Activated CD8-positive, alpha-beta memory T cell treated with anti-CD3 and anti-CD28 coated beads for 36 hours (primary cell): ENCODE measurements at regions not wholly inside any gene's neighbourhood (a gene's known extent, or its start where the extent isn't known, plus 50 kb on each side); places are given as distances from the start of the nearest gene placed in this dataset.
"Not testable (repeated sequence)": the region's sequence is repeated elsewhere in the genome, so short reads cannot be mapped to it uniquely, and the experiment has no call there.

Source experiments
- CTCF ChIA-PET: fragments of 350-600 bp; sonication (Branson Sonifier 250); formaldehyde crosslinking; loops from one replicate; lab custom pipeline; 2021; ENCODE audit warnings: antibody characterized with exemption; lab: Charles Lee
- POLR2A ChIA-PET: fragments of 350-600 bp; sonication (Branson Sonifier 250); formaldehyde crosslinking; loops from one replicate; lab custom pipeline; 2021; ENCODE audit warnings: antibody characterized with exemption; lab: Charles Lee

DNA sequence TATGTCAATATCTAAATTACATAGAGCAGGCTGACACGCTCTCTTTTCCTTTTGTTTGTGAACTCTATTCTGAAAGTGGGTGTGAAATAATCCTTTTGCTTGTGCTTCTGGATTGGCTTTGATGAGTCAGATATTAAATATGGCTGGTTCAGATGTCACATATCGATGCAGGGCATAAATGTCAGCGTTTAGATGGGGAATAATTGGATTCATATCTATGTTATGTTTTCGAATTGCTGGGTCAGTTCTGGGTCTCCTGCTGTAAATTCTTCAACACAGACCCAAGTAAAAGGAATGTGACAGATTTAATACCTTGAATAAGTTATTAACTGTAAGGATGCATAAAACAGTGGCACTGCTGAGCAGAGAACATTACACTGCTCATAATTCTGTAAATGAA is 118.7 kb upstream of the SNX2 start:
- POLR2A ChIA-PET = no interaction called here
- CTCF ChIA-PET = no interaction called here

DNA sequence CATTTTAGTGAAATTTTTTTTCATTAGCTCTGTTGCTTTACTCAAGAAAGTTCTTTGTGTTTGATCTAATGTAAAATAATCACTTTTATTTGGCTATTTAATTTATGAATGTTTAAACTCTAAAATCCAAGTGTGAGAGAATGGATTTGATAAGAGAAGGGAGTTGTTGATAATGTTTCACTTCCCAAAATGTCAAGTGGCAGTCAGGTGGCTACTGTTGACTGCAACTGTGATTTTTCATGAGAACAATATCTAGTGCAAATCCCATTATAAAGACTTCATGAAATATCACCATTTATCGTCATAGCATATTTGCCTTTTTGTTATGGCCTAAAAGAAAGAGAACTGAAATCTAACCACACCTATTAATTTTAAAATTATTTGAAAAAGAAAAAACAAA is 118.3 kb upstream of the SNX2 start:
- ChIA-PET POLR2A (no interaction called here), CTCF (no interaction called here)

DNA sequence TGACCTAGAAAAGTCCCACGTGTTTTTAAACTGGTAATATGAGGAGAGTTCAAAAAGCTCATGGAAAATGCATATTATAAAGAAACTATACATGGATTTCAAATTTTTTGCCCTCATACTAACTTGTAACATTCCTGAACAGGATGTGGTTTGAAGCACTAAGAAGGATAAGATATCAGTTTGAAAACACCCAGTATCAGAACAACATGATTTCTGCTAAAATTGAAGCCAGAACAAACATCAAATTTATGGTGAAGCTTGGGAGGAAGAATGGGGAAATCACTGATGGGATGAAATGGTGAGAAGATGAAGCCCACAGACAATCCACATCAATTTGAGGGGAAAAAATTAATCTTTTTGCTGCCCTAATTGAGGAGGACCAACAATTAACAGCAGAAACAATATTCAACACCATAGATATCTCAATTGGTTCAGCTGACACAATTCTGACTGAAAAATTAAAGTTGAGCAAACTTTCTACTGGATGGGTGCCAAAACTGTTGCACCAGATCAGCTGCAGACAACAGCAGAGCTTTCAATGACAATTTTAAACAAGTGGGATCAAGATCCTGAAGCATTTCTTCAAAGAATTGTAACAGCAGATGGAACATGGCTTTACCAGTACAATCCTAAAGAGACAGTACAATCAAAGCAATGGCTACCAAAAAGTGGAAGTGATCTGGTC is 113.2 kb upstream of the SNX2 start:
- ChIA-PET CTCF (no interaction called here), POLR2A (no interaction called here)

DNA sequence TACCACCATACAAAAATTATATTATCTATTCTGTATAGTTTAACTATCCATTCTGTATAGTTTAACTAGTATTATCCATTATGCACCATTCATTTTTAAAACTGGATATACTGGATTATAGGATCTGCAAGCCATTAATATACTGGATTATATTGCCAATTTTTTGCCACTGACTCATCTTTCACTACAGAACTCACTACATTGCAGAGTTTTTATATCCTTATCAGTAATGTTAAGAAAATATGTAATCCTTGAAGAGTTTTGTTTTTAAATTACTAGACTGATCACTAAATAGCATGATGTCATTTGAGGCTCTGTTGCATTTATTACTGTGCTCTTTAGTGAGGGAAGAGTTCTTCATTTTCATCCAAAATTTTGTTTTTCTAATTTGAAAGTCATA is 109.8 kb upstream of the SNX2 start:
- ChIA-PET POLR2A (no interaction called here), CTCF (no interaction called here)

DNA sequence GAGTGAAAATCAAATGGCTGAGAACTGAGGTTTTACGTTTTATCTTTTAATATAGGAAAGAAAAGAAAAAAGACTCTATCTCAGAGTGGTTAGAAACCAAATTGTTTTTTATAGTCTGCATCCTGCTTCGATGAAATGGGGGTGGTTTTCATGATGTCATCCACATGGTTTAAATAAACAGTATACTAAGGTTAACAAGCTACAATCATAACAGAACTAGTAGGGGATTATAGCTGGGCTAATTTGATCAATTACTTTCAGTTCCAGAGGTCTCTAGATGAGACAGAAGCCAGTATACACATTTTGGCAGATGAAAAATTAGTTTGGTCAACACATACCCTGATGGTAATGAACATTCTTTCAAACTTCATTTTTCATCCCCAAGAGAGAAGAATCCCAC is 106.3 kb upstream of the SNX2 start:
- ChIA-PET CTCF (no interaction called here), POLR2A (no interaction called here)

DNA sequence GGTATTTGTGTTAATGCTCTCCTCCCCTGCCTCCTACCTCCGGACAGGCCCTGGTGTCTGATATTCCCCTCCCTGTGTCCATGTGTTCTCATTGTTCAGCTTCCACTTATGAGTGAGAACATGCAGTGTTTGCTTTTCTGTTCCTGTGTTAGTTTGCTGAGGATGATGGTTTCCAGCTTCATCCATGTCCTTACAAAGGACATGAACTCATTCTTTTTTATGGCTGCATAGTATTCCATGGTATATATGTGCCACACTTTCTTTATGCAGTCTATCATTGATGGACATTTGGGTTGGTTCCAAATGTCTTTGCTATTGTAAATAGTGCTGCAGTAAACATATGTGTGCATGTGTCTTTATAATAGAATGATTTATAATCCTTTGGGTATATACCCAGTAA is 105.2 kb upstream of the SNX2 start:
- POLR2A ChIA-PET, CTCF ChIA-PET: not testable (repeated sequence)

DNA sequence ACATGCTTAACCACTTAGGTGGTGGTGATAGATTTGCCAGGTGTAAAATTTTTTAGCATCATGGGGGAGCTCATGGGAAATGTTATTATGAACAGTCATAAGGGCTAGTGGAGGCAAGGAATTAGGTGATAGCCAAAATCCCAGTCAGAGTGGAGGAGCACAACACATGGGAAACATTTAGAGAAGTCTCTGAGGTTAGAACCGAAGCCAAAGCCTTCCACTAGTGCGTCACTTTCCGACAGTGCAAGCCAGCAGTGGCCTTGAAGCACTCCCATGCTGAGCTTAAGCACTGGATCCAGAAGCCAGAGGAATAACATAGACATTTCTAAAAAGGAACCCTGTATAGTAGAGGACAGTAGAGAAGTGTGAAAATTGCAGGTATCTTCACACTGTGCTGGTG is 101.5 kb upstream of the SNX2 start:
- CTCF ChIA-PET = no interaction called here
- POLR2A ChIA-PET = no interaction called here

- ChIA-PET CTCF (no interaction called here), POLR2A (no interaction called here)
Measured at GRCh38 chr5:122674385-122674784, 100.5 kb upstream of the SNX2 start.

DNA sequence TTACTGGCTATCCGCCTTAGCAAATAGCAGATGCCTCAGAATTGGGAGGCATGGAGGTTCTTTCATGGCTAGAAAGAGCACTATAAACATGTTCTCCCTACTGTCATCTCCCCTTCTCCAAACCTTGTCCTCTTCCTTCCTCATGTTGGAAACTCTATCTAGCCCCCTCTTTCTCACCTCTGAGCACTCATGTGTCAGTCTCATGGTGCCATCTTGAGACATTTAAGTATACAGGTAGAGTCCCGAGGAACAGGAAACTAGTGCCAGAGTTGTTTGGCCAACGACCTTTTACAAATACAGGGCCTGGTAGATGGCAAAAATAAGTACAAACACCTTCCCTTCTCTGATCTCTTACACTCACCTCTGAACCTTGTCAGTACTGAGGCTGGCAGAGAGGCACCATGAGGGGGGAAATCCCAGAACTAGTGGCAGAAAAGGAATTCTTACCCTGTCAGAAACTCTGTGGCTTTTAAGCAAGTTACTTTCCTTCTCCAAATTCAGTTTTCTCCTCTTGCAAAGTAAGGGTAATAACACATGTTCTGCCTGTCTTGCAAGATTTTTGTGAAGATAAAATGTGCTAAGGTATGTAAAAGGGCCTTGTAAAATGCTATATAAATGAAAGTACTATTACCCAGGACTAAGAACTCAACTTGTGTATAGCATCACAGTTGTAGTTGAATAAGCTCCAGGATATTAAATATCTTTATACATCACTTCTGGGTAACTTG is 94.1 kb upstream of the SNX2 start:
- POLR2A ChIA-PET = no interaction called here
- CTCF ChIA-PET = interaction anchor here (0.7 kb wide), 1 partner anchor 386 kb away, joined by 3 read pairs; no protein-coding TSS in a partner anchor

DNA sequence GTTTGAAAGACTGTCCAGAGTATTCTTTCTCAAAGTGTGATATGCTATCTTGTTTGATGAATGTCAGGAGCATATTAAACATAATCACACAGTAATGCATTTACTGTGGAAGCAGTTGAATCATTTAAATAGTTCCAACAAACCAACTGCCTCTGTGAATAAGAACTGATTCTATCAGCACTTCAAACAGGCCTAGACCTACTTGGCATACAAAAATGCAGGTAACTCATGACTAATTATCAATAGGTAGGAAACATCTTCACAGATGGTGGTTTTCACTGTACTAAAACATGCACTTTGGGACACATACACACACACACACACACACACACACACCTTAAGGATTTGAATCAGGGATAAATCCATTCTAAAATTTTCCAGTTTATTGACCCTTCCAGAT is 91.2 kb upstream of the SNX2 start:
- CTCF ChIA-PET = no interaction called here
- POLR2A ChIA-PET = no interaction called here

DNA sequence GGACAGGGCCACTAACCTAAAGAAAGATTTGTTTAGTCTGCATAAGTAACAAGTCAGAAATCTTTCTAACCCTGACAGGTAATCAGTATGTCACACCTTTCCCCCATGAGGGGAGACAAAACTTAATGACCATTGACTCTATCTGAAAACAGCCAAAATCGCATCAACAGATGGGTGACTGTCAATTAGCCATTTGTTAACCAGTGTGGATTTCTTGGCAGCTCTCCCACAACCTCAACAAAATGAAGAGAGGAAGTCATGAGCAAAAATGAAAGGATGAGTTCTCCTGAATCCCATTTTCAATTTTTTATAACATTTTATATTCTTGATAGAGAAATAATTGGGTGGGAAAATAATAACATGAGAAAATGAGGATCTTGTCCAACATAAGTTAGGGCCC is 84.6 kb upstream of the SNX2 start:
- ChIA-PET POLR2A (no interaction called here), CTCF (no interaction called here)

- POLR2A ChIA-PET = no interaction called here
Measured at GRCh38 chr5:122691931-122692330, 82.9 kb upstream of the SNX2 start.

DNA sequence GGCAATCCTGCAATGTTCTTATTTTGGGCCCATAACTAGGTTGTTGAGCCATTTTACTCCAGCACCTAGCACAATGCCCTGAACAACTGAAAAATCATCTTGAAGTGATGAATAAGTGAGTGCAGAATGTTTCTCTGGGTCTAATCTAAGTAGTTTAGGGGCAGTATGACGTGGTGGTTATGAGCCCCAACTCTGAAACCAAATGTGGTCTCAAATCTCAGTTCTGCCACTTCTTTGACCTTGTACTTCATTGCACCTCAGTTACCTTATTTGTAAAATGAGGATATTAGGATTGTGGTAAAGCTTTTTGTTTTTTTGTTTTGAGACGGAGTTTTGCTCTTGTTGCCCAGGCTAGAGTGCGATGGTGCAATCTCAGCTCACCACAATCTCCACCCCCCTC is 80.9 kb upstream of the SNX2 start:
- POLR2A ChIA-PET = no interaction called here
- CTCF ChIA-PET = no interaction called here

More at GRCh38 chr5:122691931-122692330, 82.9 kb upstream of the SNX2 start:
- CTCF ChIA-PET = no interaction called here

DNA sequence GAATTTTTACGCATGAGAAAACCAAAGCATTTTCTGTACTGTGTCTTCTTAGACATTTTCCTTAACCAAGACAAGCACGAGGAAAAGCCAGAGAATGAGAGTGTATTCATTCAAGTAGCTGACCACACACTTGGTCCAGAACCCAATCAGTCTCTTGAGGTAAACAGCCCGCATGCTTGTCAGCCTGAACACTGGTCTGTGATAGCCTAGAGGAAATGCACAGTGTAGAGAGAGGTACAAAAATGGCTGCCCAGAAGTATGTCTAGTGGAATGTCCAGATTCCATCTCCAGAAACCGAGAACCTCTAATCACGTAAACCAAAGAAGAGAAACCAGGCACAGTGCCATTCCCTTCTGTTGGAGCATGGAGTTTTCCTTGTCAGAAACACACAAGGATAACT is 80.0 kb upstream of the SNX2 start:
- ChIA-PET POLR2A (no interaction called here), CTCF (no interaction called here)

DNA sequence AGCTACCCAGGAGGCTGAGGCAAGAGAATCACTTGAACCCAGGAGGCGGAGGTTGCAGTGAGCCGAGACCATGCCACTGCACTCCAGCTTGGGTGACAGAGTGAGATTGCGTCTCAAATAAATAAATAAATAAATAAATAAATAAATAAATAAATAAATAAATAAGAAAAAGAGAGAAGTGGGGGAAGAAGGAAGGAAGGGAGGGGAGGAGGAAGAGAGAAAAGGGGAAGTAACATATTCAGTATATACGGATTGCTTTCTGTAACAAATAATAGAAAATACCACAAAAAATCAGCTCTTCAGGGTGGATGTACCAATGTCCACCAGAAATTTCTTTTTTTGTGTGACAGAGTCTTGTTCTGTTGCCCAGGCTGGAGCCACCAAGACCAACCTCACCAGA is 78.1 kb upstream of the SNX2 start:
- CTCF ChIA-PET, POLR2A ChIA-PET: not testable (repeated sequence)

GRCh38 chr5:122697191-122697590 is 77.7 kb upstream of the SNX2 start:
- CTCF ChIA-PET = no interaction called here
- POLR2A ChIA-PET = no interaction called here

GRCh38 chr5:122699201-122699600 is 75.7 kb upstream of the SNX2 start:
- ChIA-PET CTCF (no interaction called here), POLR2A (no interaction called here)

GRCh38 chr5:122701640-122702523 is 73.0 kb upstream of the SNX2 start:
- ChIA-PET CTCF (no interaction called here), POLR2A (no interaction called here)

GRCh38 chr5:122702524-122702875 is 72.4 kb upstream of the SNX2 start:
- POLR2A ChIA-PET = no interaction called here
- CTCF ChIA-PET = no interaction called here

GRCh38 chr5:122703203-122703602 is 71.7 kb upstream of the SNX2 start:
- ChIA-PET POLR2A (no interaction called here), CTCF (no interaction called here)
